ENCODE measurements at regions not wholly inside any gene's neighbourhood (a gene's known extent, or its start where the extent isn't known, plus 50 kb on each side); places are given as distances from the start of the nearest gene placed in this dataset.

- no peak for TF ChIP-seq CTCF (IDR thresholded peaks at IDR 0.05)
- no peak for TF ChIP-seq POLR2A (IDR thresholded peaks at IDR 0.05)
- TF ChIP-seq POLR2AphosphoS5 (IDR thresholded peaks at IDR 0.05), result no peak
Measured at GRCh38 chr5:57662991-57663390, 180.4 kb upstream of the ACTBL2 start.

Data from breast epithelium (tissue), 3 donors.